ENCODE measurements at regions not wholly inside any gene's neighbourhood (a gene's known extent, or its start where the extent isn't known, plus 50 kb on each side); places are given as distances from the start of the nearest gene placed in this dataset.
"Not testable (repeated sequence)": the region's sequence is repeated elsewhere in the genome, so short reads cannot be mapped to it uniquely, and the experiment has no call there.

- Histone ChIP-seq H3K4me1 (peaks cover 0 to 16% (median 8%) of the 10 kb centered on the region in 10 experiments; a peak in 13 of 20 replicates), H3K36me3 (no peaks in the 10 kb centered on the region), H3K9ac (no peak overlapping the region), H3K27me3 (no peaks in the 10 kb centered on the region), H3K27ac (no peak overlapping the region), H4K20me1 (no peaks in the 10 kb centered on the region), H3K4me2 (no peak overlapping the region), H3K9me3 (replicated peaks in 1 of 11) (no peaks in the 10 kb centered on the region), H3K4me3 (no peak overlapping the region)
- TF ChIP-seq Cebpa-rat (IDR thresholded peaks at IDR 0.05): no peak
Measured at GRCh38 chr5:5752844-5753243, 330.4 kb downstream of the ICE1 start.

GRCh38 chr5:5751987-5752386 is 329.5 kb downstream of the ICE1 start:
- no peak overlapping the region for H3K9ac ChIP-seq
- no peak for TF ChIP-seq Cebpa-rat (IDR thresholded peaks at IDR 0.05)
- no peaks in the 10 kb centered on the region for H4K20me1 ChIP-seq
- peaks cover 0 to 16% (median 8%) of the 10 kb centered on the region in 10 experiments; a peak in 13 of 20 replicates for H3K4me1 ChIP-seq
- H3K4me2 ChIP-seq: peak overlapping the region in 5 of 11 experiments; percentile 20 to 38 (median 25); a peak in 7 of 22 replicates
- H3K27me3 ChIP-seq: no peaks in the 10 kb centered on the region
- peaks cover 0 to 1% (median 0%) of the 10 kb centered on the region in 11 experiments; a peak in 1 of 22 replicates for H3K9me3 ChIP-seq (replicated peaks in 1 of 11)
- H3K27ac ChIP-seq: no peak overlapping the region
- H3K36me3 ChIP-seq: no peaks in the 10 kb centered on the region
- H3K4me3 ChIP-seq: no peak overlapping the region

- Histone ChIP-seq H3K4me1 (peaks cover 0 to 16% (median 8%) of the 10 kb centered on the region in 10 experiments; a peak in 13 of 20 replicates), H3K27ac (no peak overlapping the region), H3K4me3 (no peak overlapping the region), H4K20me1 (no peaks in the 10 kb centered on the region), H3K9me3 (replicated peaks in 1 of 11) (peaks cover 0 to 5% (median 0%) of the 10 kb centered on the region in 11 experiments; a peak in 2 of 22 replicates), H3K36me3 (no peaks in the 10 kb centered on the region), H3K27me3 (no peaks in the 10 kb centered on the region), H3K4me2 (peak overlapping the region in 6 of 11 experiments; percentile 12 to 38 (median 24); a peak in 9 of 22 replicates), H3K9ac (no peak overlapping the region)
- no peak for TF ChIP-seq Cebpa-rat (IDR thresholded peaks at IDR 0.05)
Measured at GRCh38 chr5:5751498-5751897, 329.0 kb downstream of the ICE1 start.

- Histone ChIP-seq H3K36me3 (no peaks in the 10 kb centered on the region), H3K4me3 (no peak overlapping the region), H3K9me3 (replicated peaks in 1 of 11) (peaks cover 32 to 37% (median 36%) of the 10 kb centered on the region in 11 experiments), H3K4me2 (peak overlapping the region in 7 of 11 experiments; percentile 18 to 51 (median 45); a peak in 11 of 22 replicates), H3K9ac (no peak overlapping the region), H3K4me1 (peaks cover 0 to 30% (median 23%) of the 10 kb centered on the region in 10 experiments; a peak in 18 of 20 replicates), H4K20me1 (no peaks in the 10 kb centered on the region), H3K27me3 (no peaks in the 10 kb centered on the region), H3K27ac (no peak overlapping the region)
- TF ChIP-seq Cebpa-rat (IDR thresholded peaks at IDR 0.05): no peak
Measured at GRCh38 chr5:5741418-5741817, 318.9 kb downstream of the ICE1 start.

DNA sequence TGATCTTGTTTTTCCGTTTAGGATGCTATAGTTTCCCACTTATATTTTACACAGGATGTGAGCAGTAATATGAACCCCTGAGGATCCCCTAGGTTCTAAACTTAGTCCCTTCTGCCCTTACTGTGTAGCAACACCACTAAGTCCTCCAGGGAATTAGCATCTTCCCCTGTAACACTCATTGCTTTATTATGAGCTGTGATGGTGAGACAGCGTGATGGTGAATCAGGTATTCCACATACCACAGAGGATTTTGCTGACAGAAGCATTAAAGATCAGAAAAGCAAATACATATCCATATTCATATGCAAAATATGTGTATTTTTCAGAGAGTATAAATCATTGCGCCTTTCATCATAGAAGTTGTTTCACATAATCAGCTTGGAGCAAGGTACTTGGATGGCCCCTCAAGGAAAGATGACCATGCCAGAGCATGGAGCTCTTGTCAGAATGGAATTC is 317.0 kb downstream of the ICE1 start:
- peaks cover 17 to 19% (median 18%) of the 10 kb centered on the region in 11 experiments for H3K9me3 ChIP-seq (replicated peaks in 1 of 11)
- H3K27me3 ChIP-seq: no peaks in the 10 kb centered on the region
- no peak overlapping the region for H3K9ac ChIP-seq
- H3K36me3 ChIP-seq: no peaks in the 10 kb centered on the region
- no peak for TF ChIP-seq Cebpa-rat (IDR thresholded peaks at IDR 0.05)
- H3K4me2 ChIP-seq: peak overlapping the region in 10 of 11 experiments; percentile 14 to 74 (median 62); a peak in 18 of 22 replicates
- H4K20me1 ChIP-seq: no peaks in the 10 kb centered on the region
- H3K4me3 ChIP-seq: no peak overlapping the region
- H3K4me1 ChIP-seq: peaks cover 5 to 38% (median 28%) of the 10 kb centered on the region in 10 experiments; a peak in 19 of 20 replicates
- 0 out of 22 replicates have a peak overlapping the region, but pooled peaks of 1 of the 11 experiments have one; percentile 14 for H3K27ac ChIP-seq

DNA sequence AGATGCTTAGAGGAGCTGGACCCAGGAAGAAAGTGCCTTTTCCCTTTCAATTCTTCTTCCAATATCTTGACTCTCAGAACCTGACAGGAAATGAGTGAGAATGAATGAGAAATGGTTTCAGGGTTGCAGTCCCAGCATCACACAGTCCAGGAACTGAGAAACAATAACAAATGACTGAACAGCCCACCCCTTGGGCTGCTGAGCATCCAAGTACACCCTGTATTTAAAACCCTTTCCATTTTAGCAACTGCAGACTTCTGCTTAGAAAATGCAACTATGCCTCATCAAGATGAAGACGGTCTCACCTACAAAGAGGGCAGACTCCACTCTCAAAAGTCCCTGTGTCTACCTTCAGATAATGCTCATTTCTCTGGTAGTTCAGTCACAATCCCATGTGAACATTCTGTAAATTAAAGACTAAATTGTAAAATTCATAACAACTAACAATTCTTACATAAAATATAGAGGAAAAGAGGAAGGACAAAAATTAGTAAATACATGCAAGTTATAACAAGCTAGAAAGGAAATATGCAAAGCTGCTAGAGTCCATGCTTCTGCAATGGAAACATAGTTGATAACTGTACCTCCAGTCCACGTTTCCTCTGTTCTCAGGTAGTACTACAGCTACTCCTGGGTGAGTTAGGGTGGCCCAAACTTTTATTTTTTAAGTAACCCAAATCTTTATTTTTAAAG is 316.5 kb downstream of the ICE1 start:
- Histone ChIP-seq H3K4me1 (peaks cover 5 to 38% (median 28%) of the 10 kb centered on the region in 10 experiments; a peak in 19 of 20 replicates), H3K36me3 (no peaks in the 10 kb centered on the region), H4K20me1 (no peaks in the 10 kb centered on the region), H3K9ac (no peak overlapping the region), H3K4me2 (peak overlapping the region in 9 of 11 experiments; percentile 20 to 74 (median 64); a peak in 17 of 22 replicates), H3K27me3 (no peaks in the 10 kb centered on the region), H3K27ac (peak overlapping the region in 1 of 11 experiments; percentile 14; a peak in 1 of 22 replicates), H3K9me3 (replicated peaks in 1 of 11) (peaks cover 11 to 13% (median 13%) of the 10 kb centered on the region in 11 experiments), H3K4me3 (no peak overlapping the region)
- no peak for TF ChIP-seq Cebpa-rat (IDR thresholded peaks at IDR 0.05)

DNA sequence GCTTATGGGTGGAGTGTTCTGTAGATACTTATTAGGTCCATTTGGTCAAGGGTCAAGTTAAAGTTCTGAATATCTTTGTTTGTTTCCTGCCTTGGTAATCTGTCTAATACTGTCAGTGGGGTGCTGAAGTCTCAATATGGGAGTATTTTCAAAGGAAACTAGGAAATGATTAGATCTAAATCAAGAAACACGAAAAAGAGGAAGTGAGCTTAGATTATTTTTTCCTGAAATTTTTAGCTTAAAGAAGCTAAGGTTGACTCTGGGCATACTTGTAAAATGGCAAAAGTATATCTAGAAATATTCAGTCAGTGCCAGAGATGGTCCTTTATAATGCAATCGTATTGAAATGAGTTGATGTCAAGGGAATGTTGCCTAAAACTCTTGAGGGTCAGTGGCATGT is 313.5 kb downstream of the ICE1 start:
- Histone ChIP-seq H3K4me3 (no peak overlapping the region), H3K9me3 (replicated peaks in 1 of 11) (peaks cover 0 to 4% (median 0%) of the 10 kb centered on the region in 11 experiments; a peak in 1 of 22 replicates), H3K4me2 (peak overlapping the region in 9 of 11 experiments; percentile 3 to 45 (median 18); a peak in 9 of 22 replicates), H3K4me1 (peaks cover 5 to 31% (median 22%) of the 10 kb centered on the region in 10 experiments; a peak in 19 of 20 replicates), H4K20me1 (no peaks in the 10 kb centered on the region), H3K9ac (no peak overlapping the region), H3K27me3 (no peaks in the 10 kb centered on the region), H3K27ac (no peak overlapping the region), H3K36me3 (no peaks in the 10 kb centered on the region)
- no peak for TF ChIP-seq Cebpa-rat (IDR thresholded peaks at IDR 0.05)

DNA sequence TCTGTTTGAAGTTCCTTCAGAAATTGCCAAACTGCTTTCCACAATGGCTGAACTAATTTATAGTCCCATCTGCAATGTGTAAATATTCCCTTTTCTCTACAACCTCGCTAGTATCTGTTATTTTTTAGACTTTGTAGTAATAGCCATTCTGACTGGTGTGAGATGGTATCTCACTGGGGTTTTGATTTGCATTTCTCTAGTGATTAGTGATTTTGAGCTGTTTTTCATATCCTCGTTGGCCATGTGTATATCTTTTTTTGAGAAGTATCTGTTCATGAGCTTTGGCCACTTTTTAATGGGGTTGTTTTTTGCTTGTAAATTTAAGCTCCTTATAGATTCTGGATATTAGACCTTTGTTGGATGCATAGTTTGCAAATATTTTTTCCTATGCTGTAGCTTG is 310.6 kb downstream of the ICE1 start:
- H3K9ac ChIP-seq; H3K4me2 ChIP-seq; H3K4me3 ChIP-seq; H3K27me3 ChIP-seq; H4K20me1 ChIP-seq; H3K9me3 ChIP-seq (replicated peaks in 1 of 11); H3K36me3 ChIP-seq; H3K27ac ChIP-seq: not testable (repeated sequence)
- H3K4me1 ChIP-seq: peaks cover 4 to 11% (median 7%) of the 10 kb centered on the region in 10 experiments; a peak in 14 of 20 replicates

DNA sequence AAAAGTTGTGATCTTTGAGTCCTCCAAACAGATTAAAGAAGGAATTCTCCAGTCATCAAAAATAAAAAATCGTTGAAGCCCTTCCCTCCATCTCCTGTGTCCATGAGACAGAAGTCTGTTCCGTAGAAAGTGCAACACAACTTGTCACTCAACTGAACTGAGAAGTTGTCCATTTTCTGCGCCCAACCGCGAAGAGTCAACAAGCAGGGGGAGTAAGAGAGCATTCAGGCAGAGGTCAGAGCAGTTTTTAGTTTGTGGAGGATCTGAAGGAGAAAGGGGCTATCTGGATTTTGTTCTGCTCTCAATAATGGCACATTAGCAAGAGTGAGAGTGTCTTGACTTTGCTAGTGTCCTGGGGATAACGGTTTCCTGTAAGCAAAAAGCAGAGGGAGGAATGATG is 303.9 kb downstream of the ICE1 start:
- H3K27me3 ChIP-seq: 0 out of 22 replicates have a peak, but pooled peaks cover 0 to 4% (median 0%) of the 10 kb centered on the region in 11 experiments
- H3K9me3 ChIP-seq (replicated peaks in 1 of 11): no peaks in the 10 kb centered on the region
- no peak overlapping the region for H3K4me3 ChIP-seq
- peaks cover 0 to 10% (median 5%) of the 10 kb centered on the region in 10 experiments; a peak in 7 of 20 replicates for H3K4me1 ChIP-seq
- H3K9ac ChIP-seq: no peak overlapping the region
- no peak overlapping the region for H3K27ac ChIP-seq
- H3K36me3 ChIP-seq: no peaks in the 10 kb centered on the region
- TF ChIP-seq Cebpa-rat (IDR thresholded peaks at IDR 0.05): no peak
- peak overlapping the region in 6 of 11 experiments; percentile 4 to 53 (median 40); a peak in 10 of 22 replicates for H3K4me2 ChIP-seq
- no peaks in the 10 kb centered on the region for H4K20me1 ChIP-seq

Measured in BLaER1 treated with 17β-estradiol and CSF1 and Interleukin-3, amounts not matched to agents 10 nM and 100 nM (cell line).